Astrocyte of the cerebellum (primary cell): ENCODE measurements at regions not wholly inside any gene's neighbourhood (a gene's known extent, or its start where the extent isn't known, plus 50 kb on each side); places are given as distances from the start of the nearest gene placed in this dataset.

Source experiments
- DNase-seq: peaks from one replicate; pipeline ENCODE4 v3.0.0-alpha.2; 2011; ENCODE audit warnings: low read depth
- H3K4me3 ChIP-seq: 2 replicates; pipeline ENCODE4 v1.5.1; 2011; ENCODE audit warnings: mild to moderate bottlenecking, low read depth, low read length, moderate library complexity
- CTCF ChIP-seq: IDR thresholded peaks from 2 replicates; pipeline ENCODE4 v1.5.1; 2012; ENCODE audit warnings: low read length, low read depth, moderate library complexity, mild to moderate bottlenecking; ENCODE audit errors: missing control alignments
- in situ Hi-C: cut with HindIII; loops from 2 replicates; pipeline ENCODE4 v1.10.0; 2017; ENCODE audit warnings: low sequenced_read_pairs

GRCh38 chr1:221801773-221802516 lies 60.1 kb upstream of the DUSP10 start:
- no peak overlapping the region for H3K4me3 ChIP-seq
- peak; percentile 19 for DNase-seq
- in situ Hi-C loops: no loop called here
- TF ChIP-seq CTCF: no peak

GRCh38 chr1:221801251-221801661 lies 59.4 kb upstream of the DUSP10 start:
- in situ Hi-C loops: no loop called here
- no peak for TF ChIP-seq CTCF
- no peak overlapping the region for H3K4me3 ChIP-seq
- no peak for DNase-seq

- H3K4me3 ChIP-seq: no peak overlapping the region
- DNase-seq: no peak
- TF ChIP-seq CTCF: no peak
- in situ Hi-C loops: no loop called here
These were observed 58.9 kb upstream of the DUSP10 start for GRCh38 chr1:221800831-221801230.

- no peak for DNase-seq
- in situ Hi-C loops: no loop called here
- no peak for TF ChIP-seq CTCF
- H3K4me3 ChIP-seq: no peak overlapping the region
These were observed 55.6 kb upstream of the DUSP10 start for GRCh38 chr1:221797506-221797905.

- in situ Hi-C loops: no loop called here
These were observed 54.8 kb upstream of the DUSP10 start for GRCh38 chr1:221796700-221797099.

GRCh38 chr1:221795380-221795779 lies 53.5 kb upstream of the DUSP10 start:
- DNase-seq: no peak
- in situ Hi-C loops: no loop called here
- no peak overlapping the region for H3K4me3 ChIP-seq
- TF ChIP-seq CTCF: no peak

More at GRCh38 chr1:221796700-221797099, 54.8 kb upstream of the DUSP10 start:
- no peak for DNase-seq
- TF ChIP-seq CTCF: no peak
- no peak overlapping the region for H3K4me3 ChIP-seq
